Gastrocnemius medialis (tissue), 4 donors: ENCODE measurements at regions not wholly inside any gene's neighbourhood (a gene's known extent, or its start where the extent isn't known, plus 50 kb on each side); places are given as distances from the start of the nearest gene placed in this dataset.

Source experiments
- ATAC-seq, 2 donors: fragments of 150-250 bp; one replicate each; pipeline ENCODE4 v1.9.1; 2016
- DNase-seq, 2 donors: peaks; one replicate each; pipeline ENCODE4 v3.0.0-alpha.2; 2019
- H3K27ac ChIP-seq, 4 donors: fragments of 200-600 bp; sonication (generic); 1 replicate in 1 of 4; 2 replicates in 3 of 4; pipeline ENCODE4 v1.5.1; 2016 to 2018; ENCODE audit warnings: mild to moderate bottlenecking in 2 of 4, moderate library complexity in 1 of 4
- H3K27me3 ChIP-seq, 3 donors: fragments of 200-600 bp; sonication (generic) in 2 of 3; 1 replicate in 1 of 3; 2 replicates in 2 of 3; pipeline versions ENCODE4 v1.5.1 to v1.6.0; 2016 to 2019; ENCODE audit warnings: mild to moderate bottlenecking in 1 of 3, moderate library complexity in 1 of 3
- H3K36me3 ChIP-seq, 2 donors: fragments of 200-600 bp; sonication (generic) in 1 of 2; one replicate each; pipeline ENCODE4 v1.5.1; 2017 to 2018
- H3K4me1 ChIP-seq, 2 donors: fragments of 200-600 bp; sonication (generic) in 1 of 2; one replicate each; pipeline ENCODE4 v1.5.1; 2016 to 2017; ENCODE audit warnings: mild to moderate bottlenecking in 2 of 2
- H3K4me3 ChIP-seq, 4 donors: fragments of 200-600 bp; sonication (generic) in 3 of 4; 1 replicate in 1 of 4; 2 replicates in 3 of 4; pipeline ENCODE4 v1.5.1; 2016 to 2019; ENCODE audit warnings: mild to moderate bottlenecking in 2 of 4
- H3K9me3 ChIP-seq, 3 donors: fragments of 200-600 bp; sonication (generic) in 2 of 3; 1 replicate in 1 of 3; 2 replicates in 2 of 3; pipeline ENCODE4 v1.5.1; 2016 to 2019
- CTCF ChIP-seq, 5 experiments: fragments of 450-650 bp in 3 of 5; fragments of 200-600 bp in 2 of 5; sonication (generic) in 2 of 5; IDR thresholded peaks in 4 of 5; conservative IDR thresholded peaks in 1 of 5; 1 replicate in 4 of 5; 2 replicates in 1 of 5; pipeline ENCODE4 v1.5.1; 2016 to 2019; ENCODE audit warnings: antibody characterized with exemption in 5 of 5, mild to moderate bottlenecking in 3 of 5, moderate library complexity in 3 of 5
- POLR2A ChIP-seq, 2 donors: fragments of 450-650 bp; IDR thresholded peaks; one replicate each; pipeline ENCODE4 v1.6.1; 2017; ENCODE audit warnings: antibody characterized with exemption in 2 of 2, mild to moderate bottlenecking in 2 of 2, moderate library complexity in 2 of 2
- in situ Hi-C, 4 donors: fragments of 200-750 bp; cut with MboI; loops; one replicate each; pipeline versions ENCODE4 v1.15.0 to v1.8.0; 2017; ENCODE audit warnings: low sequenced_read_pairs in 4 of 4
- intact Hi-C: fragments of 100-400 bp; cut with DNase I; formaldehyde crosslinking; loops from one replicate; pipeline ENCODE4 v1.15.1; 2023; ENCODE audit warnings: low total_unique reads

- ATAC-seq: no peak
- in situ Hi-C loops: no loop called here
- no peaks in the 10 kb centered on the region for H3K9me3 ChIP-seq
- H3K4me1 ChIP-seq: no peaks in the 10 kb centered on the region
- H3K27ac ChIP-seq: no peak overlapping the region
- no peak for DNase-seq
- TF ChIP-seq POLR2A (IDR thresholded peaks at IDR 0.05) (no peak), CTCF (IDR thresholded peaks at IDR 0.05 in 4 of 5, conservative IDR thresholded peaks at IDR 0.05 in 1 of 5) (no peak)
- no peaks in the 10 kb centered on the region for H3K36me3 ChIP-seq
- no peak overlapping the region for H3K4me3 ChIP-seq
- no peaks in the 10 kb centered on the region for H3K27me3 ChIP-seq
- intact Hi-C loops: no loop called here
Observed at GRCh38 chr4:62531731-62532130, 1331.6 kb downstream of the ADGRL3 start.

- no peak overlapping the region for H3K27ac ChIP-seq
- no peaks in the 10 kb centered on the region for H3K27me3 ChIP-seq
- H3K9me3 ChIP-seq: no peaks in the 10 kb centered on the region
- no peaks in the 10 kb centered on the region for H3K4me1 ChIP-seq
- DNase-seq: no peak
- in situ Hi-C loops (no loop called here), intact Hi-C loops (no loop called here)
- TF ChIP-seq CTCF (IDR thresholded peaks at IDR 0.05 in 4 of 5, conservative IDR thresholded peaks at IDR 0.05 in 1 of 5) (no peak), POLR2A (IDR thresholded peaks at IDR 0.05) (no peak)
- H3K4me3 ChIP-seq: no peak overlapping the region
- no peak for ATAC-seq
- no peaks in the 10 kb centered on the region for H3K36me3 ChIP-seq
Observed at GRCh38 chr4:62531264-62531663, 1331.1 kb downstream of the ADGRL3 start.

GRCh38 chr4:62528874-62529273 is 1328.7 kb downstream of the ADGRL3 start:
- no peaks in the 10 kb centered on the region for H3K4me1 ChIP-seq
- intact Hi-C loops (no loop called here), in situ Hi-C loops (no loop called here)
- H3K36me3 ChIP-seq: no peaks in the 10 kb centered on the region
- H3K27ac ChIP-seq: no peak overlapping the region
- TF ChIP-seq CTCF (IDR thresholded peaks at IDR 0.05 in 4 of 5, conservative IDR thresholded peaks at IDR 0.05 in 1 of 5) (no peak), POLR2A (IDR thresholded peaks at IDR 0.05) (no peak)
- DNase-seq: no peak
- no peaks in the 10 kb centered on the region for H3K27me3 ChIP-seq
- no peak for ATAC-seq
- H3K9me3 ChIP-seq: no peaks in the 10 kb centered on the region
- no peak overlapping the region for H3K4me3 ChIP-seq

- Histone ChIP-seq H3K4me1 (no peaks in the 10 kb centered on the region), H3K9me3 (no peaks in the 10 kb centered on the region), H3K4me3 (no peak overlapping the region), H3K27ac (no peak overlapping the region), H3K36me3 (no peaks in the 10 kb centered on the region), H3K27me3 (no peaks in the 10 kb centered on the region)
- in situ Hi-C loops: no loop called here
- intact Hi-C loops: no loop called here
- no peak for TF ChIP-seq POLR2A (IDR thresholded peaks at IDR 0.05)
- no peak for TF ChIP-seq CTCF (IDR thresholded peaks at IDR 0.05 in 4 of 5, conservative IDR thresholded peaks at IDR 0.05 in 1 of 5)
- ATAC-seq: no peak
- DNase-seq: no peak
Observed at GRCh38 chr4:62526671-62527070, 1326.5 kb downstream of the ADGRL3 start.

GRCh38 chr4:62523256-62523655 is 1323.1 kb downstream of the ADGRL3 start:
- ATAC-seq: no peak
- Histone ChIP-seq H3K4me1 (no peaks in the 10 kb centered on the region), H3K4me3 (no peak overlapping the region), H3K36me3 (no peaks in the 10 kb centered on the region), H3K27me3 (no peaks in the 10 kb centered on the region), H3K27ac (no peak overlapping the region), H3K9me3 (no peaks in the 10 kb centered on the region)
- TF ChIP-seq POLR2A (IDR thresholded peaks at IDR 0.05) (no peak), CTCF (IDR thresholded peaks at IDR 0.05 in 4 of 5, conservative IDR thresholded peaks at IDR 0.05 in 1 of 5) (no peak)
- in situ Hi-C loops (no loop called here), intact Hi-C loops (no loop called here)
- DNase-seq: no peak
